ENCODE measurements at regions not wholly inside any gene's neighbourhood (a gene's known extent, or its start where the extent isn't known, plus 50 kb on each side); places are given as distances from the start of the nearest gene placed in this dataset.

DNA sequence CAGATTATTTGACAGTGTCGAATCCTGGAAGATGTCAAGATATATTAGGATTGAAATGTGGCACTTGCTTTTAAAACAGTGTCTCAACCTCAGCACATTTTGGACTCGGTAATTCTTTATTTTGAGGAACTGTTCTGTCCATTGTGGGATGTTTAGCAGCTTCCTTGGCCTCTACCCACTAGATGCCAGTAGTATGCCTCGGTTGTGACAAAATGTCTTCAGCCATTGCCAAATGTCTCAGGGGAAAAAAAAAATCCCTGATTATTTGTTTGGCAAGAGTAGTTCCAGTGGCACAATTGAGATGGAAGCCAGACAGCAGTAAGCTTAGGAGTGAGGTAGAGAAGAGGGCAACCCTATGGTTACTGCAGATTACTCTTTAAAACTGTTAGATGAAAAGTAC is 694.5 kb upstream of the RIOK2 start:
- no peak overlapping the region for H3K4me3 ChIP-seq (replicated peaks; ENCODE audit: low read depth, low read length)
- H3K27me3 ChIP-seq (replicated peaks; ENCODE audit: control insufficient read depth, insufficient read depth, low read length), result no peaks in the 10 kb centered on the region
- H3K36me3 ChIP-seq (ENCODE audit: control insufficient read depth, insufficient read depth, low read length), result no peaks in the 10 kb centered on the region
- TF ChIP-seq, protein P1, sequence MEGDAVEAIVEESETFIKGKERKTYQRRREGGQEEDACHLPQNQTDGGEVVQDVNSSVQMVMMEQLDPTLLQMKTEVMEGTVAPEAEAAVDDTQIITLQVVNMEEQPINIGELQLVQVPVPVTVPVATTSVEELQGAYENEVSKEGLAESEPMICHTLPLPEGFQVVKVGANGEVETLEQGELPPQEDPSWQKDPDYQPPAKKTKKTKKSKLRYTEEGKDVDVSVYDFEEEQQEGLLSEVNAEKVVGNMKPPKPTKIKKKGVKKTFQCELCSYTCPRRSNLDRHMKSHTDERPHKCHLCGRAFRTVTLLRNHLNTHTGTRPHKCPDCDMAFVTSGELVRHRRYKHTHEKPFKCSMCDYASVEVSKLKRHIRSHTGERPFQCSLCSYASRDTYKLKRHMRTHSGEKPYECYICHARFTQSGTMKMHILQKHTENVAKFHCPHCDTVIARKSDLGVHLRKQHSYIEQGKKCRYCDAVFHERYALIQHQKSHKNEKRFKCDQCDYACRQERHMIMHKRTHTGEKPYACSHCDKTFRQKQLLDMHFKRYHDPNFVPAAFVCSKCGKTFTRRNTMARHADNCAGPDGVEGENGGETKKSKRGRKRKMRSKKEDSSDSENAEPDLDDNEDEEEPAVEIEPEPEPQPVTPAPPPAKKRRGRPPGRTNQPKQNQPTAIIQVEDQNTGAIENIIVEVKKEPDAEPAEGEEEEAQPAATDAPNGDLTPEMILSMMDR (IDR thresholded peaks at IDR 0.05; ENCODE audit: insufficient read depth, low read length, poor library complexity, severe bottlenecking), result no peak
- no peak for DNase-seq (ENCODE audit: extremely low read depth, insufficient read length)

DNA sequence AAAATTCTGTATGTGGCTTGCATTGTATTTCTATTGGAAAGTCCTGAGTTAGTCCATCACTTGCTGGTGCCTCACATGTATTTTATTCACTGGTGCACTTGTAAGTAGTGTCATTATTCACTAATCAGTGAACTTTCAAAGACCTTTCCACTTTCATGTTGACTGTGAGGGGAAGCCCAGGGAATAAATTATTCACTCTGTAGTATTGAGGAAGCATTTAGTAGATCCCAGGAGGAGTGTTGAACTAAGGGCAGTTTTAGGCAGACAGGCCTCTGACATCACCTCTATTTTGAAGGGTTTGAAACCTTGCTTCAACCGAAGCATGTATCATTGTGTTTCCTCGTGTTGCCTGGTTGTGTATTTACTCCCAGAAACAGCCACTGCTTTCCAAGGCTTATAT is 705.4 kb upstream of the RIOK2 start:
- no peaks in the 10 kb centered on the region for H3K36me3 ChIP-seq (ENCODE audit: control insufficient read depth, insufficient read depth, low read length)
- no peak overlapping the region for H3K4me3 ChIP-seq (replicated peaks; ENCODE audit: low read depth, low read length)
- DNase-seq (ENCODE audit: extremely low read depth, insufficient read length), result peak; percentile 27
- TF ChIP-seq, protein P1 (IDR thresholded peaks at IDR 0.05; ENCODE audit: insufficient read depth, low read length, poor library complexity, severe bottlenecking), result no peak
- H3K27me3 ChIP-seq (replicated peaks; ENCODE audit: control insufficient read depth, insufficient read depth, low read length), result no peaks in the 10 kb centered on the region

DNA sequence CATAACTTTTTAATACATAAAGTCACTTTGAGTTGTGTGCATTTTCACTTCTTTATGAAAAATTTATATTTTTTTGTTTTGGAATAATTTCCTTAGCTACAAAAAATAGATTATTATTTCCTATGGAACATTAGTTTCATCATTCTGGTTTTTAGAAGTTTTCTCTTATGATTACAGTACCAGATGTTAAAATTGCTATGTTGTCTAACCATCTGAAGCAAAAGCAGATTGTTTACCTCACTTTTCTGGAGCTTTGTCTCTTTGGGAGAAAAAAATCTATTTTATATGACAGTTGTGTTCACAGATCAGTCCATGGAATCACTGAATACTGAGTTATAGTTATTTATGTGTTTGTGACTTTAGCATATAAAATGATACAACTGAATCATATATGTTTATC is 708.9 kb upstream of the RIOK2 start:
- Histone ChIP-seq H3K27me3 (replicated peaks; ENCODE audit: control insufficient read depth, insufficient read depth, low read length) (no peaks in the 10 kb centered on the region), H3K4me3 (replicated peaks; ENCODE audit: low read depth, low read length) (no peak overlapping the region), H3K36me3 (ENCODE audit: control insufficient read depth, insufficient read depth, low read length) (no peaks in the 10 kb centered on the region)
- DNase-seq (ENCODE audit: extremely low read depth, insufficient read length), result no peak
- TF ChIP-seq, protein P1 (IDR thresholded peaks at IDR 0.05; ENCODE audit: insufficient read depth, low read length, poor library complexity, severe bottlenecking), result no peak

DNA sequence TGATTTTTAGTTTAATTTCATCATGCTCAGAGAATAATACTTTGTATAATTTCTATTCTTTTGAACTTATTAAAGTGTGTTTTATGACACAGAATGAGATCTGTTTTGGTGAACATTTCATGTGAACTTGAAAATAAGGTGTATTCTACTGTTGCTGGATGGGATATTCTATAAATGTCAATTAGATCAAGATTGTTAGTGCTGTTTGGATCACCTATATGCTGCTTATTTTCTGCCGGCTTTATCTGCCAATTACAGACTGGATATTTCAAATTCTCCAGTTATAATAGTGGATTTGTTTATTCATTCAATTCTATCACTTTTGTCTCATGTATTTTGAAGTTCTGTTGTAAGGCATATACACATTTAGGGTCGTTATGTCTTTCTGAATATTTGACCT is 720.7 kb upstream of the RIOK2 start:
- Histone ChIP-seq H3K27me3 (replicated peaks; ENCODE audit: control insufficient read depth, insufficient read depth, low read length) (no peaks in the 10 kb centered on the region), H3K36me3 (ENCODE audit: control insufficient read depth, insufficient read depth, low read length) (no peaks in the 10 kb centered on the region), H3K4me3 (replicated peaks; ENCODE audit: low read depth, low read length) (no peak overlapping the region)
- TF ChIP-seq, protein P1 (IDR thresholded peaks at IDR 0.05; ENCODE audit: insufficient read depth, low read length, poor library complexity, severe bottlenecking), result no peak
- no peak for DNase-seq (ENCODE audit: extremely low read depth, insufficient read length)

DNA sequence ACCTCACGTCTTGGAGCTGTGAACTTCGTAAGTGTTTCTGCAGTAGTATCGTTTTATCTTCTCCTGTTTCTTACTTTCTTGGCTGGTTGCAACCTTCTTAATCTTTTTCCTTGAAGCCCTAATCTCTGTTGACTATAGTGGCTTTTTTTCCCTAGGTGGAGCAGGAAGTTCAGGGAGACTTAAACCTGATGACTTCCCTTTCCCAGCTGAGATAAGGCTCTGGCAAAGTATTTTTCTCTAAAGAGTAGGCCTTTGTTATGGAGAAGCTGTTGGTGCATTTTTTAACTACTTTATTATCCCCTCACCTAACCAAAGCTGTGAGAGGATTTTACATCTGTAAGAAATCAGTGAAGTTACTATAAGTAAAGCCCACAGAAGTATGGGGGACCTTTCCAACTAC is 723.1 kb upstream of the RIOK2 start:
- Histone ChIP-seq H3K27me3 (replicated peaks; ENCODE audit: control insufficient read depth, insufficient read depth, low read length) (no peaks in the 10 kb centered on the region), H3K4me3 (replicated peaks; ENCODE audit: low read depth, low read length) (no peak overlapping the region), H3K36me3 (ENCODE audit: control insufficient read depth, insufficient read depth, low read length) (no peaks in the 10 kb centered on the region)
- no peak for DNase-seq (ENCODE audit: extremely low read depth, insufficient read length)
- TF ChIP-seq, protein P1 (IDR thresholded peaks at IDR 0.05; ENCODE audit: insufficient read depth, low read length, poor library complexity, severe bottlenecking), result no peak
